Limb (tissue), 2 donors: ENCODE measurements at regions not wholly inside any gene's neighbourhood (a gene's known extent, or its start where the extent isn't known, plus 50 kb on each side); places are given as distances from the start of the nearest gene placed in this dataset.

Experiments used
- DNase-seq, 2 donors: peaks; one replicate each; pipeline ENCODE4 v3.0.0-alpha.2; 2016; ENCODE audit errors: extremely low spot score in 2 of 2

DNA sequence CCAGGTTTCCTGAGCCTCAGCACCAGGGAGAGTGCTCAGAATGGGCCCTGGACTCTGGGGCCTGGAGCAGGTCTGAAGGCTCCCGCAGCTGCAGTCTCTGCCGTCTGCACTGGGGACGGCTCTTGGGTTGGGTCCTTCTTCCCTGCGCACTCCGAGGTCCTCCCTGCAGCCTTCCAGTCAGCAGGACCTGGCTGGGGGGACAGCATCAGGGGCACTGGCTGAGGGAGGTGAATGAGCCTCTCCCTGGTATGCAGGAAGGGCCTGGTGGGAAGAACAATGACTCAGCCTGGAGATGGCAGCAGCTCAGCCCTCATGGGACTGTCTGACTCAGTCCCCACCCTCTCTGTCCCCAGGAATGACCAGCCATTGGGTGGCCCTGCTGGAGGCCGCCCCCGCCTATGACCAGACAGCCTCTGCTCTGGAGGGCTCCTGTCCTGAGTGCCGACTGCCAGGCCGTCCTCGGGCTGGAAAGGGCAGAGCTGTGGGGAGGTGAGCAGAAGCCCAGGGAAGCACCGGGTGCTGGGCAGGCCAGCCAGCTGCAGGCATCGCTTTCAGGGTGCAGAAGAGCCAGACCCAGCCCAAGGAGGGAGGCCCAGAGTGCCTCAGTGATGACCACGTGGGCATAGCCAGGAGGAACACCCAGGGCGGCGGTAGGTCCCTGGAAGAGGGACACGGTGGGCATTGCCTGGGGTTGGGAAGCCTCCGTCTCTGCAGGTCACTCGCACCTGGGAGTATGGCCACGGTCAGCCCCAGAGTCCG, 455.0 kb downstream of the BRD1 start:
- no peak for DNase-seq

DNA sequence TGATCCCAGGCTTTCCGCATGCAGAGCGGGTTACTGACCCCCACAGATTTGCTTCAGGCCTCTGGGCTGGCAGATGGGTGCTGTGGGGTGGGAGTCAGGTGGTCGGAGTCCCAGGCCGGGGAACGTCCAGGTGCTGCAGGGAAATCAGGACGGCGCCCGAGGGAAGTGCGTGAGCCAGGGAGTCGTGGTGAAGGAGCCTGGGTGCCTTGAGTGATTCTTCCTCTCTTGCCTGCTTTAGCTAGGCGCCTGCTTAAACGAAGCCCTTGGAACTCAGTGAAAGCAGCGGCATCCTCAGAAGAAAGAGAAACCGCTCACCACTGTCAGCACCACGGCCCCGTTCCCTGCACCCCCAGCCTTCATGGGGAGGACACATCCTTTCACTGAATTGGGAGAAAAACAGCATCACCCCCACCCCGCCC, 455.6 kb downstream of the BRD1 start:
- DNase-seq, result no peak

DNA sequence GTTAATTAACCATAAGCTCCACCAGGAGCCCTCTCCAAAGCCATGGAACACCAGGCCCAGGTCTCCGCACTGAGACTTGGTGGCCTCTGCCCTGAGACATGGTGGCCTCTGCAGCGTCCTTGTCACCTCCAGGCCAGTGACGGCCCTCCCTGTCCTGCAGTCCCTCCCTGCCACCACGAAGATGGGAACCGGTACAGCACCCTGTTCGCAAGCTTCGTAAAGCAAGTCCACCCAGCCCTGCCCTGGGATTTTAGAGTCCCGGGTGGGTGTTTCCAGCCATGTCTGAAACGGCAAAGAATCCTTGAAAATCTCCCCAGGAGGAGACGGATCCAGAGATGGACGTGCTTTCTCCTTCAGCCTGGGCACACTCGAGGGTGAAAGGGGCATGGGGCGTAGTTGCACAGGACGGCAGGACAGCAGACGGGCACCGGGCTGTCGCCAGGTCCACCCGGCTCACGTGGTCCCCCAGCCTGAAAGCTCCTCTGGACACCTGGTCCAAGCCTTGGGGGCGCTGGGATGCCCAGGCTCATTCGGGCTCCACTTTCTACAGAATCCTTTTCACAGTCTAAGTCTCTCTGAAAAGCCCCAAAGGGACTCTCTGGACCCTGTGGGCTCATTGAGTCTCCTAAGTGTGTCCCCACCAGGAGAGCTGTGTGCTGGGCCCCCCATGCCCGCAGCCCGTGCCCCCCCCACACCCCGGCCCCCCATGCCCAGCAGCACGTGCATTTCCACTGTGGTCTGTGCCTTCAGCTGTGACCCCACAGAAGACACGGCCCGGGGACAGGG, 456.2 kb downstream of the BRD1 start:
- no peak for DNase-seq

DNA sequence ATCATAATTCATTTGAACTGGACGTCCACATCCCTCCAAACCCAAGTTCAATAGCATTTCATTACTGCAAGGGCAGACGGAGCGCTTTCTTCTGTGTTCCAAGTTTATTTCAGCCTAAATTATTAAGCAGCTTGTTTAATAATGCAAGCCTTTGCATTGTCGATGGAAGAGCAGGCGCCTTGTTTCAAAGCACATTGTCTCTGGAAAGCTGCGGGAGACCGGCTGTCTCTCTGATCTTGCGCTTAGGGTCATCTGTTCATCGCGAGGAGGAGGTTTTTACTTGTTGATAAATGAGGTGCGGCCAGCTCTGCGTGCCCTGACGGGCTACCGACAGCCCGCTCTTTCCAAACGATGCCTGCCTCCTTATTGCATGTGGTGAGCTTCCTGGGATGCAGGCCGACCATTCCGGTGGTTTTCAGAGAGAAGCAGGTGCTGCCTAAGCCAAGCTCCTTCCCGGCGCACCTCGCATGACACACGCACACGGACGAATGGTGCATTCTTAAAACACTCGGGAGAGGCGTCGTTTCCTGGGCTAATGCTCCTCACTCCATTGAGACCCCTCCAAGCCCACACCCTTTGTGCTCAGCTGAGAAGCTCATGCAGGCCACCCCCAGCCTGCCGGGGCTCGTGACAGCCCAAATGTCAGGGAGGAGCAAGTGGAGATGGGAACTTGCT, 456.9 kb downstream of the BRD1 start:
- DNase-seq, result no peak

DNA sequence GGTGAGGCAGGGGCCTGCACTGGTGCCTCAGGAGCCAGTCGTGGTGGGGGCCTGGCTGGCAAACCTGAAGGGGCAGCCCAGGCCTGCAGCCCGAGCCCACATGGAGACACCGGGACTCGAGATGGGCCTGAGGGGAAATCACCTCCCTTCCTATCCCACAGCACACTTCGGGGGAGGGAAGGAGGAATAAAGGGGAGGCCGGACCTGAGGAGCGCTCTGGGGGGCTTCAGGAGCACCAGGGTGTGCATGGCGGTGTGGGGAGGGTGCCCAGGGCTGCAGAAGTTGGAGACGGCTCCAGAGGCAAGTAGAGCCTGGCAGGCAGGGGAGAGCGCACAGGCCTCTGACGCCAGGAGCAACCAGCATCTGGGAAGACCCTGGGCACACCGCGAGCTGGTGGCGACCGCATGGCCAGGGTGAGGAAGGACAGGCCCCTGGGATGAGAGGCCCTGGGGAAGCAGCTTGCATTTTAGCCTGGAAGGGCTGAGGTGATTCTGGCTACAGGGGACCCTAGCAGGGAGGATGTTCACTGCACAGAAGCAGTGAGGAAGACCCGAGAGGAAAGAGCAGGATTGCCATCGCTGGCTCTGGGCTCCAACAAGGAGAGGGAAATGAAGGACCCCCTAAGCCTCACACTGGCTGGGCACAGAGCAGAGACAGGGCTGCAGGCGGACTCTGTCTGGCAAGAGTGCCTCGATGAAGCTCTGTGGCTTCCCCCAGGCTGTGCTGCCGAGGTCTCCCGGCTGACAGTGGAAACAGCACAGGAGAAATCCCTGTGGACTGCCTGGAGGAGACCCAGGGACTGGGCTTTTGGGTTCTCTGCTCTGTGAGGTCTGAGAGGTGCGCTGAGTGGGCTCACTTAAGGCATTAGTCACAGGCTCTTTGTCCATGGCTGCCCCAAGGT, 457.7 kb downstream of the BRD1 start:
- DNase-seq, result no peak

DNA sequence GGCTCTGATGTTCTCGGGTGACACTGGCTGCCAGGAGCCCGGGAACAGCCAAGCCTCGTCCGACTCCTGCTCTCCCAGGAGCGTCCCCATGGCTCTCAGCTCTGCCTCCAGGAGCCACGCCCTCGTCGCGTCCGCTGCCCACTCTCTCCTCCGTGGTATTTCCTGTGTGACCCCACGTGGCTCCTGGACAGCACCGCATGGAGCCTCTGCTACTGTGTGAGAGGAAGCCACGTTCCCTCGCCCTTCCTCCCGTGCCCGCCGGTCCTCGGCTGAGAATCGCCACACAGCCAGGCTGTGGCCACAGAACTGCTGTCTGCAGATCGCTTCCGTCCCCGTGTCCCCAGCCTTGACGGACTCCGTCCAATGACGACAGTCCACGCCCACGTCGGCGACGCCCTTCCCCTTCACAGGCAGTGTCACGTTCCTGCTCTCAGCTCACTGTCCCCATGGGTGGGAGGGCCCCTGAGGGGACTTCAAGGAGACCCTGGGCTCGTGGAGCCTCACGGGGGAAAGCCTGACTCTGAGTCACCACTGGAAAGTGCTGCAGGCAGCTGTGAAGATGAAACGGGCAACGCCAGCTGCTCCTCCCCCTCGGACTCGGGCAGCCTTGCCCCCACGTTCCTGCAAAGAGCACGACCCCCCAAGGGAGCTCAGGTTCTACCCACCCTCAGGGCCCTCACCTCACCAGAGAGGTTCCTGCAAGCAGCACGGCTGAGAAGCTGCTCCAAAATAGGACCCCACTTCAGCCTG, 458.5 kb downstream of the BRD1 start:
- DNase-seq, result no peak

DNA sequence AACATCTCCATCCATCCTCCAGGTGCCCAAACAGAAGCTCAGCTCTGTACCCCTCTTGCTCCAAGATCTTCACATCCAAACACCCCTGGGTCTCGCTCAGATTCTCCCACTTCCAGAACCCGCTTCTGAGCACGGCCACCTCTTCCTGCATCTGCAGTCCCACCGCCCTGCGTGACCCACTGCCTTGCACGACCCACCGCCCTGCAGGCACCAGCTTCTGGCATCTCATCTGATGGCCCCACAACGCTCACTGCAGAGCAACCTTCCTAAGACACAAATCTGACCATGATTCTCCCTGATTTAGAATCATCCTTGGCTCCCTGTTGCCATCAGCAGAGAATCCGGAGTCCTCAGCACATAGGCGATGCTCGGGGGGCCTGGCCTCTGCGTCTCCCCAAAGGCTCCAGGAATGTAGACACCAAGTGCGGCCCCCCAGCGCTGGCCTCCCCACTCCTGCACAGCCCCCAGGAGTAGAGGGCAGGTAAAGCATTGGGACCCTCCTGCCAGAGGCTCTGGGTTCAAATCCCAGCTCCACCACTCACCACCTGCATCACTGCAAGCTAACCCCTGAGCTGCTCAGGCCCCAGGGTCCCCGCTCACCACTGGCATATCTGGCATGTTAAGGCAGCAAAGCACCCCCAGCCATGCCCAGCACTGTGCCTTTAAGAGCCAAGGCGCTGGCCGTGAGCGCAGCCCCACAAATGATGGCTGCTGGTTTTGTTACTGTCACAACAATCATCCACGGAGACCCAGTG, 459.3 kb downstream of the BRD1 start:
- no peak for DNase-seq

DNA sequence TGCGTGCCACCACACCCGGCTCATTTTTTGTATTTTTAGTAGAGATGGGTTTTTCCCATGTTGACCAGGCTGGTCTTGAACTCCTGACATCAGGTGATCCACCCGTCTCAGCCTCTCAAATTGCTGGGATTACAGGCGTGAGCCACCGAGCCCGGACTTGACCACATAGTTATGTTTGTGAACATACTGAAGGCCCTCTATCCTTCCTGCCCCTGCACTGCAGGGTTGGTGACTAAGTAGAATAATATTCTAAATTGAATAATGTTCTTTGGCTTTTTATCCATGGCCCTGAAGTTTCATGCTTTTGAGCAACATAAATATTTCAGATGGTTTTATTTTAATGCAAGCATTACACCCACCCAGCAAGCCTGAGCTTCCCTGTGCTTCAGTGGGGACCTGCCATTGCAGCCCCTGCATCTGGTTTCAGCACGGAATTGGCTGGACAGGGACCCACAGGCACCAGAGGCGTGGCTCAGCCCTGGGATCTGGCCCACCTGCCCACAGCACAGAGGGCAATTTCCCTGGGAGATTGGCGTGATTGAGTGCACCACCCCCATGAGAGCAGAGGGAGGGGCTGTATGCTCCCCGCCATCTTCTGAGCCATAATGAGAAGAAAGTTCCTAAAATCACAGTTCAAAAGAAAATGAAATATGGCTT, 460.5 kb downstream of the BRD1 start:
- peak in 1 of 2 donors; percentile 3 for DNase-seq

DNA sequence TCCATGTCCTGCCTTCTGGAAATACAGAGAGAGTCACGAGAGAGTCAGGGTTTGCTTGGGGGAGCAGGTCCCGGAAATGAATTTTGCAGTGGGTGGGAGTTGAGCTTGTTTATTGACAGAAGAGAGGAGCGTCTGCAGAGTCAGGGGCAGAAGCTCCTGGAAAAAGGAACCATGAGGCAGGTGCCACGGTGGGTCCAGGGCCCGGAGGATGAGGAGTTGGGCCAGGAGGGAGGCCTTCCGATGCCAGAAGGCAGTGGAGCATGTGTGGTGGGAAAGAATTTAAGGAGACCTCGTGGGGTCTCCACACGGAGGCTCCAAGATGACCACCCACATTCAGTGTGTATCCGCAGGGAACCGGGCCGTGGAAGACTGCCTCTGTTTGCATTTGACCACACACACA, 461.2 kb downstream of the BRD1 start:
- no peak for DNase-seq

DNA sequence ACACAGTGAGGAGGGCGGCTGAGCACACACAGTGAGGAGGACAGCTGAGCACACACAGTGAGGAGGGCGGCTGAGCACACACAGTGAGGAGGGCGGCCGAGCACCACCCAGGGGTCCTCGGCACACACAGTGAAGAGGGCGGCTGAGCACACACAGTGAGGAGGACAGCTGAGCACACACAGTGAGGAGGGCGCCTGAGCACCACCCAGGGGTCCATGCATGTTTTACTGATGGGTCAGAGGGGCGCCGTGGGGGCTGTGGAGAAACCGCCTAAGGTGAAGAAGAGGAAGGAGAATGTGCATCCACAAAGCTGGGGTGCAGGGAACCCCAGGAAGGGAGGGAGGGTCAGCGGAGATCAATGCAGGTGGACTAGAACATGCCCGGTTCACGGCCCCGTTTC, 461.8 kb downstream of the BRD1 start:
- DNase-seq, result no peak

DNA sequence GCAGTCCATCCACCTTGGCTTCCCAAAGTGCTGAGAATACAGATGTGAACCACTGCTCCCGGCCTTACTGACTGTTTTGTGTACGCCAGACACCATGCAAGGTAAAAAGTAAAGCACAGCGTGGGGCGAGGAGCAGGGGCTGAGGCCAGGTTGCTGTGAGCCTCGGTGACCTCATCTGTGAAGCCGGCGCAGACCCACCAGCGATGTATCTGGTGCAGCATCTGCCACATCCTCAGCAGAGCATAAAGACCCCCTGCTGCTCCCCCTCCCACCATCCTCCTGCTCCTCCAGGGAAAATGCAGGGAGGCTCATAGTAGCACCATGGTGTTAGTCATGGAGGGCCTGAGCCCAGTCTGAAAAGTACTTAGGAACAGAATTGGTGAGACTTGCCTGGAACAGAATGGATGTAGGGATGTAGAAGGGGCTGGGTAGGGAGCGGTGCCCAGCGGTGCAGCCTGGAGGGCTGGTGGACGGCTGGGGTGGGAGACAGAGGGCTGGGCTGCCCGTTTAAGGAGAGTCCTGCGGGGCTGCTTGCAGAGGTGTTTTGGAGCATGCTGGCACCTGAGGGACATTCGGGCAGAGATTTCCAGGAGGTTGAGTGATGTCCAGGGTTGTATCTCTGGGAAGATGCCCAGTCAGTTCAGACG, 462.4 kb downstream of the BRD1 start:
- DNase-seq, result no peak

DNA sequence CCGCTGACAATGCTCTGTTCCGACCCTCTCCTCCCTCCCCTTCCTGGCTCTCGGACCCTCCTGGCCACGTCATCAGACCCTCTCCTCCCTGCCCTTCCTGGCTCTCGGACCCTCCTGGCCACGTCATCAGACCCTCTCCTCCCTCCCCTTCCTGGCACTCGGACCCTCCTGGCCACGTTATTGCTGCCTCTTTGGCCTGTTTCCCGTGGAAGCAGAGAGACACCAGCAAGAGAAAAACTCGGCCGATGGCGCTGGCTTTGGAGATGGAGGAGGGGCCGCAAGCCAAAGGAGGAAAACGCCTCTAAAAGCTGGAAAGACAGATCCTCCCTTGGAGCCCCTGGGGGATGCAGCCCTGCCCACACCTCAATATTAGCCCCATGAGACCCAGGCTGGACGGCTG, 463.3 kb downstream of the BRD1 start:
- no peak for DNase-seq

DNA sequence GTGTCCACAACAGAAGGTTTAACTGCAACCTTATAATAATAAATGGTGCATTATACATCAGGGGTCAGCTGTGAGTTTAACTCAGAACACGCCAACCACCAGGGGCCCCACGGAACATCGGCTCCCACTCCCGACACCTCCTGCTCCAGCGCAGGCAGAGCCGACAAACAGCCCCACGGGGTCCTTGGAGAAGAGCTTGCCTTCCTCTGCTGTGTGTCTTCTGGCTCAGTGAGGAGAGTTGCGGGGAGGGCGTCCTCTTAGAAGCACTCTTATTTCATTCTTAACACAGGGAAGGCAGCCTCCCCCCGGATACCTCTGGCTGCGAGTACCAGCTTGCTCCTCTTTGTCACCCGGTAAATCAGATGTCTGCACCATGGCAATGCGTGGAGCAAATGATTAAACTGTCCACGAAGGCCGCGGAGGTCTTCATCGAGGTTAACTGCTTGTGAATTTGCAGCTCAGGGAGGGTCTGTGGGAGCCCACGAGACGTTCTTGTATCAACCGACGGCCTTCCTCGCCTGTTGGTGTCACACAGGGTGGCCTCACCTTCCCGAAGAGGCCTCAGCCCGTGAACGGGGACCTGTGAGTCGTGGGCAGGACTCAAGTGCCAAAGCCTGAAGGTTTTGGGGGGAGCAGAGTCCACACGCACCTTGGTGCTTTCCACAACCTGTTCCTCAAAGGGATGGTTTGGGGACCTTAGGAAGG, 464.0 kb downstream of the BRD1 start:
- no peak for DNase-seq

DNA sequence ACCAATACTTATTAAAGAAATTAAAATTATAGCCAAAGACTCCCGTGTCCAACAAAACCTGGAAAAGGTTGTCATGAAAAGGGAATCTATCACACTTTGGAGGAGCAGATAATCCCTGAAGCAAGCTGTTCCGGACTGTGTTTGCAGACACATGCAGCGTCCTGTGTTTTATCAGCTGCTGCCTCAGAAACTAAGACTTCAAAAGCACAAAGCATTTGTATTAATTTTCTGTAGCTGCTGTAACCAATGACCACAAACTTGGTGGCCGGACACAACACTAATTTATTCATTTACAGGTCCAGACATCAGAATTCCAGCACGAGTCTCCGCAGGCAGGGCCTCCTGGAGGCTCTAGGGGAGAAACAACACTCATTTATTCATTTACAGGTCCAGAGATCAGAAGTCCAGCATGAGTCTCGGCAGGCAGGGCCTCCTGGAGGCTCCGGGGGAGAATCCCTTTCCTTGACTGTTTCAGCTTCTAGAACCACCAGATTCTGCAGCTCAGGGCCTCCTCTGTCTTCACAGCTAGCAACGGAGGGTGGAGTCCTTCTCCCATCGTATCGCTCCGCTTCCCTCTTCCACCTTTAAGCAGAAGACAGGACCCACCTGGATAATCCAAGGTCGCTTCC, 465.3 kb downstream of the BRD1 start:
- DNase-seq, result no peak

DNA sequence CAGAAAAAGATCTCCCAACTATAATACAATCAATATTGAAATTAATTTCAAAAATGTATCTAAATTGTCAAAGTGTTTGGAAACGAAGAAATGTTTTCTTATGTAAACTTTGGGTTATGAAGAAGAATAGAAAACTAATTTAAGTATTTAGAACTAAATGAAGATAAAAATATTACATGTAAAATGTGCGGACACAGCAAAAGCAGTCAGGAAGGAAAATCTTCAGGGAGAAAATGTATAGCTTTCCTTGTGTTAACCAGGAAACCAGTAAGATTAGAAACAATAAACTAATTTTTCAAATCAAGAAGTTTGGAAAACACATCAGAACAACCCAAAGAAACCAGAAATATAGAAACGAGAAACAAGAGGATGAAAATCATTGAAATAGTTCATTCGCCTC, 466.5 kb downstream of the BRD1 start:
- no peak for DNase-seq

DNA sequence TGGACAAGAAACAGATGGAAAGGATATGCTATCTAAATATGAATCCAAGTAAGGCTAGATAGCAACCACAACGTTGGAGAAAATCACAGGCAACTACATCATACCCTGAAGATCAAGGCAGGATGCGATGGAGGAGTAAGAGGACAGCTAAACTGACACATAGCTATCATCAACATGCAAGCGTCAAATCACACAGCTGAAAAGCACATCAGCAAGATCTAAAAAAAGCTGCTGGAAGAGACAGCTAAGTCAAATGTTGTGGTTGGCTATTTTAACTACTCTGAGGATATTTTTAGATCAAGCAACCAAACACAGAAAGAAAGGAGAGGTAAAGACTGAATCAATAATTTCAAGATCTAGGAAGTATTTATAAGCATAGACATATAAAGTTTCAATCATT, 466.9 kb downstream of the BRD1 start:
- no peak for DNase-seq

DNA sequence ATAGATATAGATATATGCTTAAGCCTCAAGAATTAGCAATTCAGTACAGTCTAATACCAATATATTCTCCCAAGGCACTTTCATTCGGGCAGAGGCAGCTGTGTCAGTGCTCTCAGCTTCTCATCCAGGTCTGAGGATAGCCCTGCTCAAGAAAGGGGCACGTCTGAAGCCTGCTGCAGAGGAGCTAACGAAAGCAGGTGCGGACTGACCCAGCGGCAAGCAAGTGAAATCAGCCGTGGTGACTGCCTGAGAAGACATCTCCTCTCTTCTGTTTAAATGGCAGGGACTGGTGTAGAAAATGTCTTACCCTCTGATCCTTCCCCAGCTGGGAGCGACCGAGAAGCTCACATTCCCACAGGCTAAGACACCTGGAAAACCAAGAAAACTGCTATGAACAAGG, 468.6 kb downstream of the BRD1 start:
- DNase-seq, result no peak
